ENCODE measurements at regions not wholly inside any gene's neighbourhood (a gene's known extent, or its start where the extent isn't known, plus 50 kb on each side); places are given as distances from the start of the nearest gene placed in this dataset.
A peak's percentile ranks its signal among the peaks of the same experiment; 100 is the strongest.

DNA sequence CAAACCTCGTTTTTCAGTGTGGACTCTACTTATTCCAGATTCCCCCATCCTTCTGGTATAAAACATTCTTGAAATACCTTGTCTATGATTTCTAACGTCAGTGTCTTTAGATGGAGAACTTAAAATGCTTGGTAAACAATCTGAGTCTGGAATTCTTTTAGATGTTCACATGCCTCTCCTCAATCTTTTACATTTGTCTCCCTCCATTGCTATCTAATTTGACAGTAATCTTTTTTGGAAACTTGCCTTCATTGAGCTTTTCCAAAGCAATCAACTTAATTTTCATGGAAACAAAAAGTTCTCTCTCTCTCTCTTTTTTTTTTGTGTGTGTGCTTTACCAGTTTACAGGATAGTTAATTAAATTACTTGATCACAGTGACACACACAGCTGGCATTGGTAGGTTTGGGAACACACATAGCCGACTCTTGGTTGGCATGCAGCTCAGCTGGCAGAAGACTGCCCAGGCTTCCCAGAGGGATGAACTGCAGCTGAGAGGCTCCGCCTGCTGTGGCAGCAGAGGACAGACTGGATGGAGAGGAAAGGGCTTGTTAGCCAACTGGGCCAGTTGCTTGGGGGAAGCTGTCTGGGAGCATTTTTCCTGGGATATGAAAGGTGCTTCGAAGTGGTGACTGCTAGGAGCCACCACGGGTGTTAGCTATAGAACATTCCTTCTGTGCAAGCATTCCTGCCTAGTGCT lies 271.3 kb downstream of the ZSWIM6 start:
- Histone ChIP-seq H3K36me3 (ENCODE audit: control insufficient read depth in 2 of 3, insufficient read depth in 3 of 3, low read length in 3 of 3) (no peaks in the 10 kb centered on the region), H3K27ac (ENCODE audit: low read depth in 2 of 2, low read length in 2 of 2) (no peak overlapping the region), H3K27me3 (ENCODE audit: control insufficient read depth, insufficient read depth, low read length) (no peaks in the 10 kb centered on the region), H3K4me1 (ENCODE audit: control insufficient read depth in 2 of 3, insufficient read depth in 2 of 3, low read depth in 1 of 3, low read length in 3 of 3) (peaks cover 0 to 3% (median 0%) of the 10 kb centered on the region in 3 donors), H3K9me3 (ENCODE audit: control insufficient read depth in 2 of 3, insufficient read depth in 1 of 3, low read length in 3 of 3) (no peaks in the 10 kb centered on the region), H3K4me3 (ENCODE audit: low read length in 3 of 3) (no peak overlapping the region), H3K9ac (ENCODE audit: low read length in 3 of 3) (no peak overlapping the region)
- DNase-seq (peak in 1 of 5 donors; percentile 52), FAIRE-seq (no peak)
- intact Hi-C loops (cut with DNase I) = no loop called here
- TF ChIP-seq, protein P1, sequence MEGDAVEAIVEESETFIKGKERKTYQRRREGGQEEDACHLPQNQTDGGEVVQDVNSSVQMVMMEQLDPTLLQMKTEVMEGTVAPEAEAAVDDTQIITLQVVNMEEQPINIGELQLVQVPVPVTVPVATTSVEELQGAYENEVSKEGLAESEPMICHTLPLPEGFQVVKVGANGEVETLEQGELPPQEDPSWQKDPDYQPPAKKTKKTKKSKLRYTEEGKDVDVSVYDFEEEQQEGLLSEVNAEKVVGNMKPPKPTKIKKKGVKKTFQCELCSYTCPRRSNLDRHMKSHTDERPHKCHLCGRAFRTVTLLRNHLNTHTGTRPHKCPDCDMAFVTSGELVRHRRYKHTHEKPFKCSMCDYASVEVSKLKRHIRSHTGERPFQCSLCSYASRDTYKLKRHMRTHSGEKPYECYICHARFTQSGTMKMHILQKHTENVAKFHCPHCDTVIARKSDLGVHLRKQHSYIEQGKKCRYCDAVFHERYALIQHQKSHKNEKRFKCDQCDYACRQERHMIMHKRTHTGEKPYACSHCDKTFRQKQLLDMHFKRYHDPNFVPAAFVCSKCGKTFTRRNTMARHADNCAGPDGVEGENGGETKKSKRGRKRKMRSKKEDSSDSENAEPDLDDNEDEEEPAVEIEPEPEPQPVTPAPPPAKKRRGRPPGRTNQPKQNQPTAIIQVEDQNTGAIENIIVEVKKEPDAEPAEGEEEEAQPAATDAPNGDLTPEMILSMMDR (IDR thresholded peaks at IDR 0.05; ENCODE audit: borderline replicate concordance, extremely low read depth, insufficient read depth) = no peak

DNA sequence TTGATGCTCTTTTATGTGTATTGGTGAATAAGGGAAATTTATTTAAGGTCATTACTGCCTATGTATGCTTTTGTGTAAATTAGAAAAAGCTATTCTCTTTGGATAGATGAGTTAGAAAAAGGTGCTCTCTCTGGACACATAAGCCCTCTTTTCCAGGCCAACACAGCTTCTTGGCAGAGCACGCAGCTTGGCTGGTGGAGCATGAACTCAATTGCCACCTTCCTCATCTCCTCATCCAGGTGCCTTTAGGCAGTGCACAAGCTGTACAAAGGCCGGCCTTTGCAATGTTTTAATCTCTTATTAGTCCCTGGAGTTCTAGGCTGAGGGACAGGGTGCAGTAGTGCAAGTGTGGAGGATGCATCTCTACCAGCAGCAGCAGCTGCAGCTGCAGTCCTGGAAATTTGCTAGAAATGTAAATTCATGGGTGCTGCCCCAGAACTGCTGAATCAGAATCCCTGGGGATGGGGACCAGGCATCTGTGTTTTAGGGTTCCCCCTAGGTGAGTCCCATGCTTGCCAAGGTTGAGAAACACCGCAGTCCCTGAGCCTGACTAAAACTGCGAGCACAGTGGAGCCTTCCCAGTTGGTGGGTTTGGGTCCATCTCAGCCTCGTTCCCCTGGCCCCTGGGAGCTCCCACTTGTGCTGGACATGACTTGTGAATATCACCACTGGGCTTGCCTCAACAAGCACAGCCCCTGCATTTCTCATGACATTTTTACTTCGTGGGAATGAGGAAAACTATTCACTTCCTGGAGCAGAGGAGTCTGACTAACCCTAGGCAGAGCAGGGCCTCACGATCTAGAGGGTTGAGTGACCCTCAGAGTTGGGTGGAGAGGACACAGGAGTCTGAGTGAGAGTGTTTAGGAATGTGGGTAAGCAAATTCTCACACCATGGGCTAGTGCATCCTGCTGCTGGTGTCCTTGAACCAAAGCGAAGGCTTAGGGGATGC lies 272.3 kb downstream of the ZSWIM6 start:
- no peaks in the 10 kb centered on the region for H3K27me3 ChIP-seq (ENCODE audit: control insufficient read depth, insufficient read depth, low read length)
- no peak overlapping the region for H3K4me3 ChIP-seq (ENCODE audit: low read length in 3 of 3)
- DNase-seq (no peak), FAIRE-seq (no peak)
- H3K36me3 ChIP-seq (ENCODE audit: control insufficient read depth in 2 of 3, insufficient read depth in 3 of 3, low read length in 3 of 3) = no peaks in the 10 kb centered on the region
- no peak overlapping the region for H3K27ac ChIP-seq (ENCODE audit: low read depth in 2 of 2, low read length in 2 of 2)
- H3K9ac ChIP-seq (ENCODE audit: low read length in 3 of 3) = no peak overlapping the region
- H3K9me3 ChIP-seq (ENCODE audit: control insufficient read depth in 2 of 3, insufficient read depth in 1 of 3, low read length in 3 of 3) = no peaks in the 10 kb centered on the region
- TF ChIP-seq, protein P1 (IDR thresholded peaks at IDR 0.05; ENCODE audit: borderline replicate concordance, extremely low read depth, insufficient read depth) = no peak
- H3K4me1 ChIP-seq (ENCODE audit: control insufficient read depth in 2 of 3, insufficient read depth in 2 of 3, low read depth in 1 of 3, low read length in 3 of 3) = peaks cover 0 to 3% (median 0%) of the 10 kb centered on the region in 3 donors
- intact Hi-C loops (cut with DNase I) = no loop called here

DNA sequence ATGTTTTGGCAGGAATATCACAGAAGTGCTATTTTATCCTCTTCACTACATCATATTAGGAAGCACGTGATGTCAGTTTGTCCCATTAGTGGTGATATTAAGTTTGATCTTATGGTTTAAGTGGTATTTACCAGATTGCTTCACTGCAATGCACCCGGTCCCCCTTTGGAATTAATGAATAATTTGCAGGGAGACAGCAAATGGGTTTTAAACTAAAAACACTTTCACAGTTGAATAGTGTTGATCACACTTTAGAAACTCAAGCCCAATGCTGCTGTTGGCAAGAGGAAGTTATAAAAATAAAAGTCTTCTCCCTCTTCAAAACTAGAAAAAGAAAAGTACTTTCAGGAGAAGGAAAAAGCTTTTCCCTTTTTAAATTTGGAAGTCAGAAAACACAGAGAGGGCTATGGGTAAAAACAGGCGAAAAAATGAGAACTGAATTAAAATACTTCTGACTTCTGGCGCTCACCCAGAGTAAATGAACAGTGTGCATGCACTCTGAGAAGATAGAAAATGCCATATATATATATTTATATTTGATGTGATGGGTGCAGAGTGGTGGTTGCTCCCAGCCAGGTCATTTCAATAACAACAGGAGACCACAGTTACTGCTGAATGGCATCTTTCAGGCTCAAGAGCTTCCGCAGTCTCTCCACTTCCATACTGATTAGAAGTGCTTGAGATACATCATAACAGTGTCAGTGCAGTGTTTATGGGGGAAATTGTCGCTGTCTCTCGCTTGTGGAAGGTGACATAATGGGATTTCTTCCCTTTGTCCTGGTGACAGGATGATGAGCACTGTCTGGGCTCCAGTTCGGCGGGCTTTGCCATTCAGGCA lies 278.0 kb downstream of the ZSWIM6 start:
- Histone ChIP-seq H3K9me3 (ENCODE audit: control insufficient read depth in 2 of 3, insufficient read depth in 1 of 3, low read length in 3 of 3) (no peaks in the 10 kb centered on the region), H3K4me1 (ENCODE audit: control insufficient read depth in 2 of 3, insufficient read depth in 2 of 3, low read depth in 1 of 3, low read length in 3 of 3) (no peaks in the 10 kb centered on the region), H3K9ac (ENCODE audit: low read length in 3 of 3) (no peak overlapping the region), H3K27me3 (ENCODE audit: control insufficient read depth, insufficient read depth, low read length) (no peaks in the 10 kb centered on the region), H3K27ac (ENCODE audit: low read depth in 2 of 2, low read length in 2 of 2) (no peak overlapping the region), H3K4me3 (ENCODE audit: low read length in 3 of 3) (no peak overlapping the region), H3K36me3 (ENCODE audit: control insufficient read depth in 2 of 3, insufficient read depth in 3 of 3, low read length in 3 of 3) (no peaks in the 10 kb centered on the region)
- no peak for FAIRE-seq
- intact Hi-C loops (cut with DNase I) = no loop called here
- TF ChIP-seq, protein P1 (IDR thresholded peaks at IDR 0.05; ENCODE audit: borderline replicate concordance, extremely low read depth, insufficient read depth) = no peak
- no peak for DNase-seq

All from kidney (tissue), 13 donors.